ENCODE measurements at regions not wholly inside any gene's neighbourhood (a gene's known extent, or its start where the extent isn't known, plus 50 kb on each side); places are given as distances from the start of the nearest gene placed in this dataset.
"Not testable (repeated sequence)": the region's sequence is repeated elsewhere in the genome, so short reads cannot be mapped to it uniquely, and the experiment has no call there.

DNA sequence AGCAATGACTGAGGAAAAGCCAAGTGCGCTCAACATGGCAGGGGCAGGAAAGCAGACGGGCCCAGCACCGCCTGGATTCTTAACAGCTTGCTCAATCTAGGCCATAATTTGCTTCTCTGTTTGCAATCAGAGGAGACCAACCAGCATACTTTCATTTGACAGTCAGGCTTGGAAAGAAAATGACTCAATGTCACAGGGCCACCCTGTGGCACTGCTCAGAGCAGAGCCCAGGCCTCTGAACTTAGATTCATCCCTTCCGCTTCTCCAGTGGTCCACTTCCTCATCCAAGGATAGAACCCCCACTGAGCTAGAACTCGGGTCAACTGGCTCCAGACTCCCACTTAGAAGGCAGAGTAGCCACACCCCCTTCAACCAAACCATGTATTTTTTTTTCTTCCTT, 65.6 kb downstream of the CLEC18A start:
- TF ChIP-seq, protein P1, sequence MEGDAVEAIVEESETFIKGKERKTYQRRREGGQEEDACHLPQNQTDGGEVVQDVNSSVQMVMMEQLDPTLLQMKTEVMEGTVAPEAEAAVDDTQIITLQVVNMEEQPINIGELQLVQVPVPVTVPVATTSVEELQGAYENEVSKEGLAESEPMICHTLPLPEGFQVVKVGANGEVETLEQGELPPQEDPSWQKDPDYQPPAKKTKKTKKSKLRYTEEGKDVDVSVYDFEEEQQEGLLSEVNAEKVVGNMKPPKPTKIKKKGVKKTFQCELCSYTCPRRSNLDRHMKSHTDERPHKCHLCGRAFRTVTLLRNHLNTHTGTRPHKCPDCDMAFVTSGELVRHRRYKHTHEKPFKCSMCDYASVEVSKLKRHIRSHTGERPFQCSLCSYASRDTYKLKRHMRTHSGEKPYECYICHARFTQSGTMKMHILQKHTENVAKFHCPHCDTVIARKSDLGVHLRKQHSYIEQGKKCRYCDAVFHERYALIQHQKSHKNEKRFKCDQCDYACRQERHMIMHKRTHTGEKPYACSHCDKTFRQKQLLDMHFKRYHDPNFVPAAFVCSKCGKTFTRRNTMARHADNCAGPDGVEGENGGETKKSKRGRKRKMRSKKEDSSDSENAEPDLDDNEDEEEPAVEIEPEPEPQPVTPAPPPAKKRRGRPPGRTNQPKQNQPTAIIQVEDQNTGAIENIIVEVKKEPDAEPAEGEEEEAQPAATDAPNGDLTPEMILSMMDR (IDR thresholded peaks at IDR 0.05): not testable (repeated sequence)
- TF ChIP-seq POLR2AphosphoS5, POLR2A (IDR thresholded peaks at IDR 0.05): not testable (repeated sequence)

Measured in suprapubic skin (tissue), 4 donors.